Choroid plexus epithelial cell (primary cell): ENCODE measurements at regions not wholly inside any gene's neighbourhood (a gene's known extent, or its start where the extent isn't known, plus 50 kb on each side); places are given as distances from the start of the nearest gene placed in this dataset.
"Not testable (repeated sequence)": the region's sequence is repeated elsewhere in the genome, so short reads cannot be mapped to it uniquely, and the experiment has no call there.

Source experiments
- DNase-seq: peaks from one replicate; pipeline ENCODE4 v3.0.0-alpha.2; 2010; ENCODE audit warnings: low read depth
- H3K4me3 ChIP-seq: 2 replicates; pipeline ENCODE4 v1.5.1; 2011; ENCODE audit warnings: low read depth, mild to moderate bottlenecking, control low read depth, low read length, moderate library complexity
- TF ChIP-seq, protein P1 (sequence below): conservative IDR thresholded peaks from 2 replicates; pipeline ENCODE4 v1.5.1; 2011; ENCODE audit warnings: low read depth, mild to moderate bottlenecking, control low read depth, inconsistent platforms, low read length, moderate library complexity

DNA sequence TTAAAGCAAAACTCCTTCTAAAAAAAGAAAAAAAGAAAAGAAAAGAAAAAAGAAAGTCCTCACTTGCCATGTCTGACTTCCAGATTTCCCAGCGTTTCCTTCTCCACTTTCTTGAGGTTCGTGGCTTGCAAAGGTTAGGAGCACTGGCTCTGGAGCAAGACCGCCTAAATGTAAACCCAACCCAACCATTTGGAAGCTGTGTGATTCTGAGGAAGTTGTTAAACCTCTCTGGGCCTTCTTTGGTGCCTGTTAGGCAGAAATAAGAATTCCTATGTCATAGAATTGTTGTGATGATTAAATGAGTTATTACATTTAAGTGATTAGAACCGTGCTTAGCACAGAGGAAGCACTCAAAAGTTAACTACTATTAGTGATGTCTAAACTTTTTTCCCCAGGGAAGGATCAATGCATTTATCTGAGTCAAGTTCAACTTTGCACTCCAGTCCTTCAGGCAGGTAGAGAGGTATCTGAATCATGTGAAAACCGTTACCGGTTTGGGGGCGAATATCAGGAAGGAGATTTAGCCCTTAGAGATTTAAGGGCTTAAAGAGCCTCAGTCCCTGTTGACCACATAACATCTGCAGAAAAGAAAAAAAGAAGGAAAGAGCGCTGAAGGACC is 78.3 kb upstream of the HES1 start:
- TF ChIP-seq, protein P1, sequence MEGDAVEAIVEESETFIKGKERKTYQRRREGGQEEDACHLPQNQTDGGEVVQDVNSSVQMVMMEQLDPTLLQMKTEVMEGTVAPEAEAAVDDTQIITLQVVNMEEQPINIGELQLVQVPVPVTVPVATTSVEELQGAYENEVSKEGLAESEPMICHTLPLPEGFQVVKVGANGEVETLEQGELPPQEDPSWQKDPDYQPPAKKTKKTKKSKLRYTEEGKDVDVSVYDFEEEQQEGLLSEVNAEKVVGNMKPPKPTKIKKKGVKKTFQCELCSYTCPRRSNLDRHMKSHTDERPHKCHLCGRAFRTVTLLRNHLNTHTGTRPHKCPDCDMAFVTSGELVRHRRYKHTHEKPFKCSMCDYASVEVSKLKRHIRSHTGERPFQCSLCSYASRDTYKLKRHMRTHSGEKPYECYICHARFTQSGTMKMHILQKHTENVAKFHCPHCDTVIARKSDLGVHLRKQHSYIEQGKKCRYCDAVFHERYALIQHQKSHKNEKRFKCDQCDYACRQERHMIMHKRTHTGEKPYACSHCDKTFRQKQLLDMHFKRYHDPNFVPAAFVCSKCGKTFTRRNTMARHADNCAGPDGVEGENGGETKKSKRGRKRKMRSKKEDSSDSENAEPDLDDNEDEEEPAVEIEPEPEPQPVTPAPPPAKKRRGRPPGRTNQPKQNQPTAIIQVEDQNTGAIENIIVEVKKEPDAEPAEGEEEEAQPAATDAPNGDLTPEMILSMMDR, result no peak
- peak overlapping the region; percentile 41 for H3K4me3 ChIP-seq
- no peak for DNase-seq

DNA sequence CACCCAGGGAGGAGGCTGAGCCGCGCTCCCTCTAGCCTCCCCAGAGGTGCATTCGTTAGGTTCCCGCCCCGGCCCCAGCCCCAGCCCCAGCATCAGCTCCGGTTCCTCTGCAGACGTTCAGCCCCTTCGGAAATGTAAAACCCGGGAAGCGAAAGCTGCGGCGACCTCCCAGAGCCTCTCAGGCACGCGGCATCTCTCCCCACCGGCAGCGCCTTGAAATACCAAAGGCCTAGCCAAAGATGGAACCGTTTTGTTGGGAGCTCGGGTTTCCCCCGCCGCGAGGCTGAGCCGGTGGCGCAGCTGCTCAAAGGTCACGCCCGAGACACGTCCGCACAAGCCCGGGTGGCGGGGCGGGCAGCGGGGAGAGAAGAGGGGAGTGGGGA is 77.8 kb upstream of the HES1 start:
- peak; percentile 71 for DNase-seq
- TF ChIP-seq, protein P1, result no peak
- peak overlapping the region; percentile 41 for H3K4me3 ChIP-seq

GRCh38 chr3:194058753-194059152 is 77.2 kb upstream of the HES1 start:
- TF ChIP-seq, protein P1, result no peak
- H3K4me3 ChIP-seq, result no peak overlapping the region
- DNase-seq, result no peak

DNA sequence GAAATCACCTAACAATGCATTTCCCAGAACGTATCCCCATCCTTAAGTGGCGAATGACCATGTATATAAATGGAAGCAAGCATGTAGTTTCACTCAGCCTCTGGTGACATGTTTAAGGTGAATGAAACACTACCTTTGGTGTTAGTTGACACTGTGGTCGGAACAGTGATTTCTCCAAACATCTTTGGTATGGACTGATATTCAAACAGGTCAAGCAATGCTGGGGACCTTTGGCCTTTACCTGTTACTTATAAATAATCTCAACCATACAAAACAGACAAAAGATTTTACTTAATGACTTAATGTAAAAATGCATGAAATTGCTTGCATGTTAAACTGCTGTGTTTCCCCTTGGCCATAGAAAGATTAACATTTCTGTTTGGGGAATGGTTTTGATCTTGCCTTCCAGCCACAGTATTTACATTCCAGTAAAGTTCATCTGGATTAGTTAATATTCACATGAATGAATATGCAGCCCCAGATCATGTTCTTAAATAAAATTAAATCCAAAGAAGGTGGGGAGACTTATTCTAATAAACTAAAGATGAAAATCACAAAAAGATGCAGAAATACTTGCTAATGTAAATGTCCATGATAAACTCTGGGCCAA is 74.4 kb upstream of the HES1 start:
- no peak overlapping the region for H3K4me3 ChIP-seq
- no peak for DNase-seq
- TF ChIP-seq, protein P1, result no peak

GRCh38 chr3:194062830-194063229 is 73.1 kb upstream of the HES1 start:
- no peak overlapping the region for H3K4me3 ChIP-seq
- no peak for DNase-seq
- TF ChIP-seq, protein P1, result no peak

GRCh38 chr3:194064380-194065332 is 71.3 kb upstream of the HES1 start:
- DNase-seq, result no peak
- TF ChIP-seq, protein P1, result no peak
- no peak overlapping the region for H3K4me3 ChIP-seq

DNA sequence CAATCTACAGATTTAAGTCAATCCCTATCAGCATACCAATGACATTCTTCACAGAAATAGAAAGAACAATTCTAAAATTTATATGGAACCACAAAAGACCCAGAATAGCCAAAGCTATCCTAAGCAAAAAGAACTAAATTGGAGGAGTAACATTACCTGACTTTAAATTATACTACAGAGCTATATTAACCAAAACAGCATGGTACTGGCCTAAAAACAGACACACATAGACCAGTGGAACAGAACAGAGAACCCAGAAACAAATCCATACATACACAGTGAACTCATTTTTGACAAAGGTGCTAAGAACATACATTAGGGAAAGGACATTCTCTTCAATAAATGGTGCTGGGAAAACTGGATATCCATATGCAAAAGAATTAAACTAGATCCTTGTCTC is 68.6 kb upstream of the HES1 start:
- not testable (repeated sequence) for DNase-seq, H3K4me3 ChIP-seq
